ENCODE measurements at regions not wholly inside any gene's neighbourhood (a gene's known extent, or its start where the extent isn't known, plus 50 kb on each side); places are given as distances from the start of the nearest gene placed in this dataset.

GRCh38 chr18:76246590-76246989 lies 248.5 kb downstream of the ZNF516 start:
- Mint-ChIP-seq H3K27me3 (ENCODE audit: low read depth) (no peaks in the 10 kb centered on the region), H3K36me3 (ENCODE audit: low read depth) (no peaks in the 10 kb centered on the region), H3K27ac (no peak overlapping the region), H3K4me3 (no peak overlapping the region), H3K9me3 (no peaks in the 10 kb centered on the region), H3K4me1 (ENCODE audit: low read depth) (no peaks in the 10 kb centered on the region)
- no peak for DNase-seq
- CTCF ChIA-PET, result no interaction called here
- intact Hi-C loops (cut with micrococcal nuclease), result no loop called here

GRCh38 chr18:76234676-76235060 lies 260.4 kb downstream of the ZNF516 start:
- intact Hi-C loops (cut with micrococcal nuclease), result no loop called here
- CTCF ChIA-PET, result no interaction called here
- Mint-ChIP-seq H3K27me3 (ENCODE audit: low read depth) (peaks cover 19% of the 10 kb centered on the region), H3K9me3 (peaks cover 12% of the 10 kb centered on the region), H3K4me3 (no peak overlapping the region), H3K36me3 (ENCODE audit: low read depth) (no peaks in the 10 kb centered on the region), H3K27ac (no peak overlapping the region), H3K4me1 (ENCODE audit: low read depth) (no peaks in the 10 kb centered on the region)
- no peak for DNase-seq

- Mint-ChIP-seq H3K4me1 (ENCODE audit: low read depth) (no peaks in the 10 kb centered on the region), H3K4me3 (no peak overlapping the region), H3K36me3 (ENCODE audit: low read depth) (no peaks in the 10 kb centered on the region), H3K9me3 (peaks cover 11% of the 10 kb centered on the region), H3K27me3 (ENCODE audit: low read depth) (peaks cover 19% of the 10 kb centered on the region), H3K27ac (no peak overlapping the region)
- intact Hi-C loops (cut with micrococcal nuclease), result no loop called here
- CTCF ChIA-PET, result no interaction called here
- no peak for DNase-seq
Observed at GRCh38 chr18:76233876-76234675, 261.0 kb downstream of the ZNF516 start.

- H3K9me3 Mint-ChIP-seq, result peaks cover 9% of the 10 kb centered on the region
- DNase-seq, result no peak
- intact Hi-C loops (cut with micrococcal nuclease), result no loop called here
- peaks cover 19% of the 10 kb centered on the region for H3K27me3 Mint-ChIP-seq (ENCODE audit: low read depth)
- H3K27ac Mint-ChIP-seq, result no peak overlapping the region
- no peak overlapping the region for H3K4me3 Mint-ChIP-seq
- CTCF ChIA-PET, result no interaction called here
- H3K36me3 Mint-ChIP-seq (ENCODE audit: low read depth), result no peaks in the 10 kb centered on the region
- H3K4me1 Mint-ChIP-seq (ENCODE audit: low read depth), result no peaks in the 10 kb centered on the region
Observed at GRCh38 chr18:76233406-76233805, 261.6 kb downstream of the ZNF516 start.

- intact Hi-C loops (cut with micrococcal nuclease), result no loop called here
- CTCF ChIA-PET, result no interaction called here
- H3K27ac Mint-ChIP-seq, result no peak overlapping the region
- H3K9me3 Mint-ChIP-seq, result peaks cover 5% of the 10 kb centered on the region
- H3K27me3 Mint-ChIP-seq (ENCODE audit: low read depth), result peaks cover 19% of the 10 kb centered on the region
- no peaks in the 10 kb centered on the region for H3K4me1 Mint-ChIP-seq (ENCODE audit: low read depth)
- DNase-seq, result no peak
- no peak overlapping the region for H3K4me3 Mint-ChIP-seq
- no peaks in the 10 kb centered on the region for H3K36me3 Mint-ChIP-seq (ENCODE audit: low read depth)
Observed at GRCh38 chr18:76232779-76233178, 262.3 kb downstream of the ZNF516 start.

GRCh38 chr18:76232010-76232409 lies 263.0 kb downstream of the ZNF516 start:
- DNase-seq, result no peak

GRCh38 chr18:76231402-76231801 lies 263.6 kb downstream of the ZNF516 start:
- Mint-ChIP-seq H3K27me3 (ENCODE audit: low read depth) (peaks cover 19% of the 10 kb centered on the region), H3K4me1 (ENCODE audit: low read depth) (no peaks in the 10 kb centered on the region), H3K9me3 (no peaks in the 10 kb centered on the region), H3K4me3 (no peak overlapping the region), H3K27ac (no peak overlapping the region), H3K36me3 (ENCODE audit: low read depth) (no peaks in the 10 kb centered on the region)
- intact Hi-C loops (cut with micrococcal nuclease), result no loop called here
- DNase-seq, result no peak
- CTCF ChIA-PET, result no interaction called here

More at GRCh38 chr18:76232010-76232409, 263.0 kb downstream of the ZNF516 start:
- H3K4me3 Mint-ChIP-seq, result no peak overlapping the region
- no peak overlapping the region for H3K27ac Mint-ChIP-seq
- intact Hi-C loops (cut with micrococcal nuclease), result no loop called here
- no peaks in the 10 kb centered on the region for H3K36me3 Mint-ChIP-seq (ENCODE audit: low read depth)
- H3K9me3 Mint-ChIP-seq, result no peaks in the 10 kb centered on the region
- H3K4me1 Mint-ChIP-seq (ENCODE audit: low read depth), result no peaks in the 10 kb centered on the region
- CTCF ChIA-PET, result no interaction called here
- peaks cover 19% of the 10 kb centered on the region for H3K27me3 Mint-ChIP-seq (ENCODE audit: low read depth)

GRCh38 chr18:76230791-76231190 lies 264.3 kb downstream of the ZNF516 start:
- H3K36me3 Mint-ChIP-seq (ENCODE audit: low read depth), result no peaks in the 10 kb centered on the region
- no peaks in the 10 kb centered on the region for H3K9me3 Mint-ChIP-seq
- no peak for DNase-seq
- intact Hi-C loops (cut with micrococcal nuclease), result no loop called here
- H3K4me3 Mint-ChIP-seq, result no peak overlapping the region
- H3K4me1 Mint-ChIP-seq (ENCODE audit: low read depth), result no peaks in the 10 kb centered on the region
- H3K27ac Mint-ChIP-seq, result no peak overlapping the region
- peaks cover 18% of the 10 kb centered on the region for H3K27me3 Mint-ChIP-seq (ENCODE audit: low read depth)
- CTCF ChIA-PET, result no interaction called here

- Mint-ChIP-seq H3K36me3 (ENCODE audit: low read depth) (no peaks in the 10 kb centered on the region), H3K27me3 (ENCODE audit: low read depth) (peaks cover 8% of the 10 kb centered on the region), H3K4me1 (ENCODE audit: low read depth) (no peaks in the 10 kb centered on the region), H3K27ac (no peak overlapping the region), H3K9me3 (no peaks in the 10 kb centered on the region), H3K4me3 (no peak overlapping the region)
- intact Hi-C loops (cut with micrococcal nuclease), result no loop called here
- CTCF ChIA-PET, result no interaction called here
- DNase-seq, result no peak
Observed at GRCh38 chr18:76228716-76229115, 266.3 kb downstream of the ZNF516 start.

- Mint-ChIP-seq H3K4me1 (ENCODE audit: low read depth) (no peaks in the 10 kb centered on the region), H3K4me3 (no peak overlapping the region), H3K9me3 (no peaks in the 10 kb centered on the region), H3K27ac (no peak overlapping the region), H3K36me3 (ENCODE audit: low read depth) (no peaks in the 10 kb centered on the region), H3K27me3 (ENCODE audit: low read depth) (peaks cover 2% of the 10 kb centered on the region)
- DNase-seq, result no peak
- CTCF ChIA-PET, result no interaction called here
- intact Hi-C loops (cut with micrococcal nuclease), result no loop called here
Observed at GRCh38 chr18:76227759-76228158, 267.3 kb downstream of the ZNF516 start.

GRCh38 chr18:76223403-76223802 lies 271.6 kb downstream of the ZNF516 start:
- H3K36me3 Mint-ChIP-seq (ENCODE audit: low read depth), result no peaks in the 10 kb centered on the region
- H3K27ac Mint-ChIP-seq, result no peak overlapping the region

GRCh38 chr18:76219023-76219422 lies 276.0 kb downstream of the ZNF516 start:
- Mint-ChIP-seq H3K36me3 (ENCODE audit: low read depth) (no peaks in the 10 kb centered on the region), H3K27ac (no peak overlapping the region), H3K27me3 (ENCODE audit: low read depth) (no peaks in the 10 kb centered on the region), H3K4me1 (ENCODE audit: low read depth) (peaks cover 3% of the 10 kb centered on the region), H3K4me3 (no peak overlapping the region), H3K9me3 (no peaks in the 10 kb centered on the region)
- intact Hi-C loops (cut with micrococcal nuclease), result no loop called here
- DNase-seq, result no peak
- CTCF ChIA-PET, result no interaction called here

More at GRCh38 chr18:76223403-76223802, 271.6 kb downstream of the ZNF516 start:
- intact Hi-C loops (cut with micrococcal nuclease), result no loop called here
- no peaks in the 10 kb centered on the region for H3K27me3 Mint-ChIP-seq (ENCODE audit: low read depth)
- DNase-seq, result no peak
- no peaks in the 10 kb centered on the region for H3K4me1 Mint-ChIP-seq (ENCODE audit: low read depth)
- CTCF ChIA-PET, result no interaction called here
- no peak overlapping the region for H3K4me3 Mint-ChIP-seq
- H3K9me3 Mint-ChIP-seq, result no peaks in the 10 kb centered on the region

GRCh38 chr18:76216096-76216495 lies 278.9 kb downstream of the ZNF516 start:
- H3K4me1 Mint-ChIP-seq (ENCODE audit: low read depth), result peaks cover 14% of the 10 kb centered on the region
- intact Hi-C loops (cut with micrococcal nuclease), result no loop called here
- no peak overlapping the region for H3K27ac Mint-ChIP-seq
- no peak for DNase-seq
- H3K36me3 Mint-ChIP-seq (ENCODE audit: low read depth), result no peaks in the 10 kb centered on the region
- H3K4me3 Mint-ChIP-seq, result no peak overlapping the region
- peaks cover 2% of the 10 kb centered on the region for H3K27me3 Mint-ChIP-seq (ENCODE audit: low read depth)
- no peaks in the 10 kb centered on the region for H3K9me3 Mint-ChIP-seq
- CTCF ChIA-PET, result no interaction called here

All from activated naive CD4-positive, alpha-beta T cell treated with anti-CD3 and anti-CD28 coated beads for 36 hours (primary cell).